Cardiac muscle cell (in vitro differentiated cells and primary cell): ENCODE measurements at regions not wholly inside any gene's neighbourhood (a gene's known extent, or its start where the extent isn't known, plus 50 kb on each side); places are given as distances from the start of the nearest gene placed in this dataset.

Source experiments
- DNase-seq, 2 donors: peaks; one replicate each; pipeline versions ENCODE4 v3.0.0 to v3.0.0-alpha.2; 2010 to 2017; ENCODE audit warnings: low read depth in 1 of 2, low spot score in 1 of 2
- H3K27ac ChIP-seq: fragments of 200-600 bp; sonication (generic); 2 replicates; pipeline ENCODE4 v1.5.1; 2016
- H3K27me3 ChIP-seq: fragments of 200-600 bp; sonication (generic); 2 replicates; pipeline ENCODE4 v1.6.0; 2016; ENCODE audit warnings: control low read depth
- H3K36me3 ChIP-seq: fragments of 200-600 bp; sonication (generic); 2 replicates; pipeline ENCODE4 v1.5.1; 2016; ENCODE audit warnings: control low read depth
- H3K4me1 ChIP-seq: fragments of 200-600 bp; sonication (generic); 2 replicates; pipeline ENCODE4 v1.8.1; 2017; ENCODE audit warnings: low read depth, mild to moderate bottlenecking, mixed run types
- H3K4me3 ChIP-seq: fragments of 200-600 bp; sonication (generic); 2 replicates; pipeline ENCODE4 v1.5.1; 2016; ENCODE audit warnings: mild to moderate bottlenecking
- H3K9me3 ChIP-seq: fragments of 200-600 bp; sonication (generic); 2 replicates; pipeline ENCODE4 v1.5.1; 2017; ENCODE audit warnings: low read depth, mild to moderate bottlenecking, control low read depth
- CTCF ChIP-seq: IDR thresholded peaks from 2 replicates; pipeline ENCODE4 v1.5.1; 2012; ENCODE audit warnings: low read depth, mild to moderate bottlenecking, low read length

- H3K4me1 ChIP-seq = no peaks in the 10 kb centered on the region
- no peaks in the 10 kb centered on the region for H3K9me3 ChIP-seq
- no peak for TF ChIP-seq CTCF
- no peaks in the 10 kb centered on the region for H3K36me3 ChIP-seq
- H3K27me3 ChIP-seq = no peaks in the 10 kb centered on the region
- no peak for DNase-seq
- H3K4me3 ChIP-seq = no peak overlapping the region
- no peak overlapping the region for H3K27ac ChIP-seq
These were observed 325.4 kb upstream of the MEF2C start for GRCh38 chr5:89208392-89208791.

- H3K4me1 ChIP-seq = no peaks in the 10 kb centered on the region
- no peaks in the 10 kb centered on the region for H3K9me3 ChIP-seq
- no peaks in the 10 kb centered on the region for H3K27me3 ChIP-seq
- DNase-seq = no peak
- H3K27ac ChIP-seq = no peak overlapping the region
- H3K36me3 ChIP-seq = no peaks in the 10 kb centered on the region
- H3K4me3 ChIP-seq = no peak overlapping the region
- TF ChIP-seq CTCF = no peak
These were observed 321.8 kb upstream of the MEF2C start for GRCh38 chr5:89204756-89205155.

GRCh38 chr5:89203611-89204010 lies 320.6 kb upstream of the MEF2C start:
- DNase-seq = no peak
- TF ChIP-seq CTCF = no peak
- H3K4me1 ChIP-seq = no peaks in the 10 kb centered on the region
- H3K9me3 ChIP-seq = no peaks in the 10 kb centered on the region
- H3K36me3 ChIP-seq = no peaks in the 10 kb centered on the region
- H3K27ac ChIP-seq = no peak overlapping the region
- no peak overlapping the region for H3K4me3 ChIP-seq
- no peaks in the 10 kb centered on the region for H3K27me3 ChIP-seq

GRCh38 chr5:89200899-89201298 lies 317.9 kb upstream of the MEF2C start:
- H3K4me1 ChIP-seq = no peaks in the 10 kb centered on the region

GRCh38 chr5:89199306-89199705 lies 316.3 kb upstream of the MEF2C start:
- TF ChIP-seq CTCF = no peak
- Histone ChIP-seq H3K9me3 (no peaks in the 10 kb centered on the region), H3K27ac (no peak overlapping the region), H3K36me3 (no peaks in the 10 kb centered on the region), H3K4me3 (no peak overlapping the region), H3K27me3 (no peaks in the 10 kb centered on the region), H3K4me1 (no peaks in the 10 kb centered on the region)
- DNase-seq = no peak

More at GRCh38 chr5:89200899-89201298, 317.9 kb upstream of the MEF2C start:
- Histone ChIP-seq H3K27ac (no peak overlapping the region), H3K27me3 (no peaks in the 10 kb centered on the region), H3K4me3 (no peak overlapping the region), H3K9me3 (no peaks in the 10 kb centered on the region), H3K36me3 (no peaks in the 10 kb centered on the region)
- no peak for DNase-seq
- TF ChIP-seq CTCF = no peak

- peaks cover 8% of the 10 kb centered on the region for H3K4me1 ChIP-seq
- DNase-seq = no peak
- H3K36me3 ChIP-seq = no peaks in the 10 kb centered on the region
- TF ChIP-seq CTCF = no peak
- no peak overlapping the region for H3K27ac ChIP-seq
- H3K27me3 ChIP-seq = no peaks in the 10 kb centered on the region
- no peaks in the 10 kb centered on the region for H3K9me3 ChIP-seq
- no peak overlapping the region for H3K4me3 ChIP-seq
These were observed 308.4 kb upstream of the MEF2C start for GRCh38 chr5:89191374-89191773.
